HG02938 (cell line): ENCODE measurements at regions not wholly inside any gene's neighbourhood (a gene's known extent, or its start where the extent isn't known, plus 50 kb on each side); places are given as distances from the start of the nearest gene placed in this dataset.
"Not testable (repeated sequence)": the region's sequence is repeated elsewhere in the genome, so short reads cannot be mapped to it uniquely, and the experiment has no call there.

ENCODE experiments used
- ATAC-seq: cut with Tn5 transposase; IDR thresholded peaks from one replicate; pipeline ENCODE4 v1.9.1; 2021; ENCODE audit warnings: mild to moderate bottlenecking, moderate library complexity; ENCODE audit not compliant: unreplicated experiment

GRCh38 chr18:10077986-10078385 lies 164.2 kb downstream of the VAPA start:
- no peak for ATAC-seq

GRCh38 chr18:10080372-10080771 lies 166.6 kb downstream of the VAPA start:
- ATAC-seq: no peak

GRCh38 chr18:10081492-10081891 lies 167.7 kb downstream of the VAPA start:
- ATAC-seq: no peak

GRCh38 chr18:10085416-10085815 lies 171.6 kb downstream of the VAPA start:
- no peak for ATAC-seq

GRCh38 chr18:10085876-10086275 lies 172.1 kb downstream of the VAPA start:
- ATAC-seq: no peak

DNA sequence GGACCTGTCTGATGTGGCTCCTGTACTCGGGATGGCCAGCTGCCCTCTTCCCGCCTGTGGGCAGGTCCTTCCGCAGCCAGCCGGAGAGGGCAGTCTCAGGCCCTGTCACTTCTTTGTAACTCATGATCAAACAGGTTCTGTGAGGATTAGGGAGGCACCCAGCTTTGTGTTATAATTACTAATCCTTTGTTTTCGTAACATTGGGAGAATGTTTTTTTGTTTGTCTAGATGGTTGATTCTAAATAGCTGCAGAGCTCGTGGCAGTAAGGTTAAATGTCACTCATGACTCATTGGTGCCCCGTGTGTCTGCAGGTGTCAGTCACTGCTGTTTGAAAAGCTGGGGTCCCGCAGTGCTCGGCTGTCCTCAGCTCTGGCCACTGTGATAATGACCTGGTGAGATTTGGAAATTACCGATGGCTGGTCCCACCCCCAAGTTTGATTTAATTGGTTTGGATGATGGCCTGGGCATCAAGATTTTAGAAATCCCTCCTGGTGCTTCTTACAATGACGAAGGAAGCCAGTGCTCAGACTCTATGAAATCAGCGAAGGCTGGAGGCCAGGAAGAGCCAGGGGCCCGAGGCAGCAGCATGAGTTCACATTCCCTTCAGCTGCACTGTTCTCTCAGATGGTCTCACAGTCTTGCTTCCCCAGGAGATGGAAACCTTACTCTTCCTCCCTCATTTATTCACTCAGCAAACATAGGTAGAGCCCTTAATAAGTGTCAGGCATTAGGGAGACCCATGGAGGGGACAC lies 172.8 kb downstream of the VAPA start:
- no peak for ATAC-seq

DNA sequence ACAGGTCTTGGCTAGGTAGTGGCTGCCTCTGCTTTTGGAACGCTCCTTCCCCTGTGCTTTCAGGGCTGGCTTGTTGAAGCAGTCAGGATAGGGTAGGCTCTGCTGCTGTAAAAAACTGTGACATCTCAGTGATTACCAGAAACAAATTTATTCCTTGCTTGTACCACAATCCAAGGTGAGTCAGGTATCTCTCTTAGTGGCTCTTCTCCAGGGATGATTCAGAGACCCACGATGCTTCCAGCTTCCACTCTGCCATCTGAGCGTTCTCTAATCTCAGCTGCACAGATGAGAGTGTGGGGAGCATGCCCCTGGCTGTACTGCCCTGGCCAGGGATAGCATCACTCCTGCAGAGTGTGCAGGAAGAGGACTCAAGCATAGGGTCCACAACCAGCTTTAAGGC lies 174.9 kb downstream of the VAPA start:
- no peak for ATAC-seq

DNA sequence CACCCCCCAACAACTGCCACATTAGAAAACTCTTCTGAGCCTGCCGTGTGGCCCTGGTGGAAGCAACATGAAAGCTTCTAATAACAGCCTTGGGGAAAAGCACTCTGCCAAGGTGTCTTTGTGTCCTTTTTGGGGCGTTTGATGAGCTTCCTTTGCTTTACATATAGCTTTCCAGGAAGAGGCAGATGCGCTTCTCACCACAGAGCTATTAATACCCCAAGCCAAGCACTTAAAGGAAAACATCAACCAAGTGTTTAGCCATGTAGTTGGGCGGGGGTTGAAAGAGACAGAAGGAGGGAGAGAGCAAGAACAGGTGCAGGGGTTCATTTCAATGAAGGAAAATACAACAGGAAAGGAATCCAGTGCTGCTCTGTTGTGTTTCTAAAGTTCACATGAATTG lies 176.1 kb downstream of the VAPA start:
- no peak for ATAC-seq

DNA sequence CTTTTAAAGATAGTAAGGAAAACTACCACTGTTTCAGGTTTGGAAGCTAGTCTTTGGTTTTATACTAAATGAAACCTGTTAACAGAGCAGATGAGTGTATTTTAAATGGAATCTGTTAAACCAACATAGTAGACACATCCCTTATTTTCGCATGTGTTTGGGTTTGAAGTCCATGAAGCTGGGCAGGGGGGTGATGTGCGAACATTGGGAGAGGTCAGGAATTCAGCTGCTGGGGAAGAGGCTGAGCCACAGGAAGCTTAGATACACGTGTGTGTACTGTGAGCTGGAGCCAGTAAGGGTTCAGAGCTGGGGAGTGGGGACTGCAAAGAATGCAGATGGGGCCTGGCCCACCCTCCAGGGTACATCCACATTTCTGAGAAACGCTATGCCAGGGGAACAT lies 176.9 kb downstream of the VAPA start:
- no peak for ATAC-seq

DNA sequence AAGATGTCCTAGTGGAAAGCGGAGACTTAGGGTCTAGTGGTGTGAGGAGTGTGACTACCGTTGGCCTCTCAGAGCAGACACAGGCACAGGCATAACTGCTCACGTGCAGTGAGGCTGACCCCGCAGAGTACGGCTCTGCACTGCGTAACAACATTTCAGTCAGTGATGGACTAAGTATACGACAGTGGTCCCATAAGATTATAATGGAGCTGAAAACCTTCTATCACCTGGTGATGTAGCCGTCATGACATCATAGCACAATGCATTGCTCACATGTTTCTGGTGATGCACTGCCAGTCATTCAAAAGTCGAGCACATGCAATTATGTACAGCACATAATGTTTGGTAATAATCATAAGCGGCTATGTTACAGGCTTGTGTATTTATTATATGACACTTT lies 179.6 kb downstream of the VAPA start:
- ATAC-seq: no peak

- no peak for ATAC-seq
These were observed 180.3 kb downstream of the VAPA start for GRCh38 chr18:10094154-10094553.

DNA sequence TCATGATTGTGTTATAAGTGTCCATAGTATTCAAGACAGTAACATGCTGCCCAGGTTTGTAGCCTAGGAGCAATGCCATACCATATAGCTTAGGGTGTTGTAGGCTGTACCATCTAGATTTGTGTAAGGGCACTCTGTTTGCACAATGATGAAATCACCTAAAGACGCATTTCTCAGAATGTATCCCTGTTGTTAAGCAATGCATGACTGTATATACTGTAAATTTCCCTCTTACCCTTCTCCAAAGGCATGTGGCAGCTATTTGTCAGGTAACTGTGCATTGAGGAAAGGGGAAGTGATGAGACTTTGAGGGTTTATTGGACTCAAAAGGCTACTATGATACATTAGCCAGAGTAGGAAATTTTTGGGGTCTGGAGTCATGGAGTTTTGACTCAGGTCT lies 180.8 kb downstream of the VAPA start:
- ATAC-seq: no peak

DNA sequence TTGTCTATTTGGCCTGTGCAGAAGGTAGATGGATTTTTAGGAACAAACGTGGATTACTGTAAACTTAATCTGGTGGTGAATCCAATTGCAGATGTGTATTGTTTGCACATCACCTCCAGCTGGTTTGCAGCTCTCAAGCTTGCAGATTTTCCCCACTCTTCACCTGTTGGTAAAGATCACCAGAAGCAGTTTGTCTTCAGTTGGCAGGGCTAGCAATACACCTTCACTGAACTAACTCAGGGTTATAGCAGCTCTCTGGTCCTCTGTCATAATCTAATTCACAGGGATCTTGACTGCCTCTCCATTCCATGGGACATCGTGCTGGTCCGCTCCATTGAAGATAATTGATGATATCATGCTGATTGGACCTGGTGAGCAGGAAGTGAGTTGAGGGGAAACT lies 181.5 kb downstream of the VAPA start:
- no peak for ATAC-seq

GRCh38 chr18:10099539-10100140 lies 185.8 kb downstream of the VAPA start:
- no peak for ATAC-seq

DNA sequence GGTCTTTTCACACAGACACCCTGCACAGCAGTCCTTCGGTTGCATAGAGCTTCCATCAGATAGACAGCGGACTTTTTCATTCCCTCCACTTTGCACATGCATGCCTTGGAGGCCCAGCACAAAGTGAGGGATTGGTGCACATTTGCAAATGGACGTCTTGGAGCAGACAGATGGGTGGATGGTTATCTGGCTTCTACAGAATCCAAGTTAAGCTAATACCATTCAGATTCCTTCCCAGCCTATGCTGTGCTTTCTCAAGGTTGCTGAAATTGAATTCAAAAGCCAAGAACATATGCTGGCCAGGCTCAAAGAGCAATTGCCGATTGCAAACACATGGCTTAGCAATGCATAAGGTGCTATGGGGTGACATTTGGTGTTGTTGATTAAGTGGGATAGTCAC lies 186.4 kb downstream of the VAPA start:
- no peak for ATAC-seq

DNA sequence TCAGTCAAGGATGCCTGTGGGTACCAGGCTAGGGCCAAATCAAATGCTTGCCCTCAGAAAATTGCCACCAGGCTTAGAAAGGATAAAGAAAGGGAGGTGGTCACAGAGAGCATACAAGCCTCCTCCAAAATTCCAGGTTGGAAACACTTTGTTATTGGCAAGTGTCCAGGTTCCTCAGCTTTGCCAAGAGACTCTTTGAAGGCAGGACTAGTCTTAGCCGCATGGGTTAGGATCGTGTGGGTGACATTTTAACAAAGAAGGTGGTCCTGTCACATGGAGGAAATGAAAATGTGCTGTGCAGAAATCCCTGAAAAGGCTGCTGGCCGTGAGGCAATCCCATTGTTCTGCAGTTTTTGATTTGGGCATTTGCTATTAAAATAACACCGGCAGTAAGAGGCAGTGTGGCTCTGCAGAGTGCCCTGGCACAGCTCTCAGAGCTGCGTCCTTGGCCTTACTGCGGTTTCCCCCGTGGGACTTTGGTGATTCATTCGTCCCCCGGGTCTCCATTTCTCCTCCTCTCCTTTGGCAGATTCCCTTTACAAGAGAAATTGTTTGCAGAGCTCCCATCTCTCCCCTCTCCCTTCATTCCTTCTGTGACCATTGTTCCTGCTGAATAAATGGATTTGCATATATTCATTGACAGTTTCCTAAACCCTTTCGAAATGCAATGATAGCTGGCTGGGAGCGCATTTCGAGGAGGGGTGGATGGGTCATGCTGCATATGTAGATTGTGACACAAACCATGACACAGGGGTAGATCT lies 187.3 kb downstream of the VAPA start:
- ATAC-seq: no peak

DNA sequence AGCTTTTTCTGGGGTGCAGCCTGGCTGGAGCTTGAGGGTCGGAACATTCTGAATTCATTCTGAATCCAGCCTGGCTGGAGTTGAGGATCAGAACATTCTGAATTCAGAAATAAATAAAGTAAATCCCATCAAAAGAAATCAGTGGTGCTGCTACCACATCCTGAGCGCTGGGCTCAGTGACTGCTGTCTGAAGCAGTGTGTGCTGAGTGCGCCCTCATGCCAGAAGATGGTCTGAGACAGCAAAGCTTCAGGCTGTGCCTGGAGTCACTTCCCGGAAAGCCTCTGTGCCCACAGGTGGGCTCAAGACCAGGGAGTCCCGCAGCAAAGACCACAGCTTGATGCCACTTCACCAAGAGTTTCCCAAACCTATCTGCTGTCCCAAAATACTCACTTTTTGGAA lies 187.9 kb downstream of the VAPA start:
- no peak for ATAC-seq

- not testable (repeated sequence) for ATAC-seq
These were observed 191.3 kb downstream of the VAPA start for GRCh38 chr18:10105118-10105517.

DNA sequence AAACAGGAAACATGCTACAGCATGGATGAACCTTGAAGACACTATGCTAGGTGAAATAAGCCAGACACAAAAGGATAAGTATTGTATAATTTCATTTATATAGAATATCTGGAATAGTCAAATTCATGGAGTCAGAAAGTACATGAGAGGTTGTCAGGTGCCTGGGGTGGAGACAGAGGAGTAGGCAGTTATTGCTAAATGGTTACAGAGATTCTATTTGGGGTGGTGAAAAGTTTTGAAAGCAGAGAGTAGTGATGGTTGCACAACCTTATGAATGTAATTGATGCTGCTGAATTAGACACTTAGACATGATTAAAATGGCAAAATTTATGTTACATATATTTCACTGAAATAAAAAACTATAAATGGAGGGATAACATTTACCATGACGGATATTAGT lies 197.4 kb downstream of the VAPA start:
- no peak for ATAC-seq

DNA sequence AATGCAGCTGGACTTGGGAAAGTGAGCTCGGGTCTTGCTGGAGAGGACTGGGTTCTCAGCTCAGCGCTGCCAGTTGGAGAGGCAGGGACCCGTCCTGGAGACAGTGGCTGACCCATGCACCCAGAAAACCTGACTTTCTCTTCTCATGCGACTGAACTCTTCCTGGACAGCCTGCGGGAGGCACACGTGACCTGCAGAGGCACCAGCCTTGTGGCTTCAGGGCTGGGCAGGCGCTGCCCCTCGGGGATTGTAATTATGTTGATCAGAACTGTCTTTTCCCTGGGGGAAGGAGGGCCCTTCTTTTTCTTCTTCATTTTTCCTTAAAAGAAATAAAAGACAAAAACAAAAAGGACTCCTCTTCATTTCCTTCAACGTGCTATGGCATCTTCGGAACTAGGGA lies 198.1 kb downstream of the VAPA start:
- ATAC-seq: no peak

DNA sequence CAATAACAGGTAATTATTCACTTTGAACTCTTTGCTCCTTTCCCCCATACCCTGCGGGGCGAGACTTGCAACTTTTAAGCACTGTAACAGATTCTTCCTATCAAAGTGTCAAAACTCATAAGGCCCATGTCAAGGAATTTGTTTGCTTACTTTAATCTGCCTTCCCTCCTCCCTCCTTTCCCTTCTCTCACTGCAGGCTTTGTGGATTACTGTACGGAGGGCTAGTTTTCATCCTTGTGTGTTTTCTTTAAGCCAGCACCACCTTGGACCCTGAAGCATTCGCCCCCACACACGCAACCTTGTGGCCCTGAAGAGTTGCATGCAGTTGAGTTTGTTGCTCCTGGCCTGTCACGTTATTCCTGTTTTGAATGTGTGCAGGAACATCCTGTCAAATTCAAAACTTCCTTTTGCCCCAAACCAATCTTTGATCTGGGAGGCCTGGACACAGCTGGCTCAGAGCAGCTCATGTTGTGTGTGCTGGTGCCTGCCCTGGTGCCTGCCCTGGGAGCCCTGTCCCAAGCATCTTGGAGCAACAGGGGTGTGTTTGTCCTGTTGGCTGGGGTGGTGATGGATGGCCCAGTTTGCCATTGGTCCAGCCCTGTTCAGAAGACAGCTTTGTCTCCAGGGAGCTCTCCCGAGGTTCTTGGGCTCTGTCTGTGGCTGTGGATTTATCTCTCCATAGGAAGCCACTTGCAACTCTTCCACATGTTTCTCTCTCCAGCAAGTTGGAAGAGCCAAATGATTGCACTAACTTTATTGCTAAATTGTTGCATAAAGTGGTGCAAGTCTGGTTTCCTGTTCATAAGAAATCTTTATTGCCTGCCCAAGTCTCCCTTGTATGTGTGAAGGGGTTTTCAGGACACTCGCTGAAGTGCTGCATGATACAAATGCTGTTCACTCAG lies 199.6 kb downstream of the VAPA start:
- no peak for ATAC-seq
